Body of pancreas (tissue), 4 donors: ENCODE measurements at regions not wholly inside any gene's neighbourhood (a gene's known extent, or its start where the extent isn't known, plus 50 kb on each side); places are given as distances from the start of the nearest gene placed in this dataset.
"Not testable (repeated sequence)": the region's sequence is repeated elsewhere in the genome, so short reads cannot be mapped to it uniquely, and the experiment has no call there.

Source experiments
- ATAC-seq: fragments of 150-250 bp; one replicate; pipeline ENCODE4 v1.9.1; 2016
- DNase-seq, 4 donors: peaks; one replicate each; pipeline ENCODE4 v3.0.0-alpha.2; 2019
- H3K27ac ChIP-seq, 4 donors: fragments of 200-600 bp; sonication (generic); 1 replicate in 3 of 4; 2 replicates in 1 of 4; pipeline versions ENCODE4 v1.5.1 to v1.6.1; 2016 to 2019; ENCODE audit warnings: mild to moderate bottlenecking in 1 of 4, mixed read lengths in 1 of 4, moderate library complexity in 1 of 4
- H3K27me3 ChIP-seq, 2 donors: fragments of 200-600 bp; sonication (generic); one replicate each; pipeline ENCODE4 v1.6.0; 2016; ENCODE audit warnings: mild to moderate bottlenecking in 1 of 2
- H3K36me3 ChIP-seq, 2 donors: fragments of 200-600 bp; sonication (generic); replicated peaks in 1 of 2; 2 replicates each; pipeline ENCODE4 v1.5.1; 2016; ENCODE audit warnings: low read depth in 2 of 2; ENCODE audit not compliant: insufficient read depth in 1 of 2
- H3K4me1 ChIP-seq: fragments of 200-600 bp; sonication (generic); one replicate; pipeline ENCODE4 v1.6.0; 2016
- H3K4me3 ChIP-seq, 2 donors: fragments of 200-600 bp; sonication (generic); 1 replicate in 1 of 2; 2 replicates in 1 of 2; pipeline ENCODE4 v1.5.1; 2016 to 2019
- H3K9me3 ChIP-seq, 3 donors: fragments of 200-600 bp; sonication (generic); 1 replicate in 2 of 3; 2 replicates in 1 of 3; pipeline ENCODE4 v1.5.1; 2016
- CTCF ChIP-seq, 7 experiments: fragments of 450-650 bp in 4 of 7; fragments of 200-600 bp in 3 of 7; sonication (generic) in 3 of 7; IDR thresholded peaks; one replicate each; pipeline ENCODE4 v1.5.1; 2016 to 2019; ENCODE audit warnings: antibody characterized with exemption in 7 of 7
- POLR2A ChIP-seq, 3 donors: fragments of 450-650 bp; IDR thresholded peaks; one replicate each; pipeline ENCODE4 v1.6.1; 2016; ENCODE audit warnings: antibody characterized with exemption in 3 of 3, mild to moderate bottlenecking in 2 of 3
- WGBS, 2 donors: methylation state at CpG; one replicate each; pipeline ENCODE4 v1.1.5; 2017; 5-methylcytosine and 5-hydroxymethylcytosine counted together
- intact Hi-C: fragments of 100-400 bp; cut with DNase I; formaldehyde crosslinking; loops from one replicate; pipeline ENCODE4 v1.15.1; 2023

- Histone ChIP-seq H3K4me1 (no peaks in the 10 kb centered on the region), H3K27ac (no peak overlapping the region), H3K9me3 (no peaks in the 10 kb centered on the region), H3K4me3 (no peak overlapping the region), H3K36me3 (no peaks in the 10 kb centered on the region), H3K27me3 (no peaks in the 10 kb centered on the region)
- no peak for DNase-seq
- intact Hi-C loops, result no loop called here
- 42 to 43% methylated on average over 10 of the region's 10 CpGs for WGBS, 2 donors
- TF ChIP-seq CTCF (IDR thresholded peaks at IDR 0.05), result no peak
- TF ChIP-seq POLR2A (IDR thresholded peaks at IDR 0.05), result no peak
- no peak for ATAC-seq
Observed at GRCh38 chr13:22793598-22794134, 387.1 kb upstream of the SGCG start.

GRCh38 chr13:22800526-22801401, 380.0 kb upstream of the SGCG start:
- Histone ChIP-seq H3K36me3 (no peaks in the 10 kb centered on the region), H3K4me1 (no peaks in the 10 kb centered on the region), H3K4me3 (no peak overlapping the region), H3K27ac (no peak overlapping the region), H3K9me3 (no peaks in the 10 kb centered on the region), H3K27me3 (no peaks in the 10 kb centered on the region)
- ATAC-seq, result no peak
- intact Hi-C loops, result no loop called here
- WGBS, 2 donors, result 44 to 50% methylated on average over 5 of the region's 5 CpGs
- no peak for TF ChIP-seq CTCF (IDR thresholded peaks at IDR 0.05)
- no peak for TF ChIP-seq POLR2A (IDR thresholded peaks at IDR 0.05)
- DNase-seq, result peak in 2 of 4 donors; percentile 8 to 49

GRCh38 chr13:22801402-22802003, 379.3 kb upstream of the SGCG start:
- DNase-seq (no peak), ATAC-seq (no peak)
- intact Hi-C loops, result no loop called here
- 24 to 25% methylated on average over 3 of the region's 3 CpGs for WGBS, 2 donors
- Histone ChIP-seq H3K4me3 (no peak overlapping the region), H3K4me1 (no peaks in the 10 kb centered on the region), H3K27me3 (no peaks in the 10 kb centered on the region), H3K36me3 (no peaks in the 10 kb centered on the region), H3K9me3 (no peaks in the 10 kb centered on the region), H3K27ac (no peak overlapping the region)
- no peak for TF ChIP-seq CTCF (IDR thresholded peaks at IDR 0.05)
- no peak for TF ChIP-seq POLR2A (IDR thresholded peaks at IDR 0.05)

GRCh38 chr13:22812793-22813192, 368.0 kb upstream of the SGCG start:
- no peak overlapping the region for H3K4me3 ChIP-seq
- H3K27me3 ChIP-seq, result no peaks in the 10 kb centered on the region
- intact Hi-C loops, result no loop called here
- H3K9me3 ChIP-seq, result no peaks in the 10 kb centered on the region
- no peaks in the 10 kb centered on the region for H3K36me3 ChIP-seq
- H3K4me1 ChIP-seq, result peaks cover 5% of the 10 kb centered on the region
- H3K27ac ChIP-seq, result no peak overlapping the region
- no peak for TF ChIP-seq POLR2A (IDR thresholded peaks at IDR 0.05)
- TF ChIP-seq CTCF (IDR thresholded peaks at IDR 0.05), result no peak
- WGBS, 2 donors, result 5 to 19% methylated on average over 3 of the region's 3 CpGs
- DNase-seq, result peak in 1 of 4 donors; percentile 18
- no peak for ATAC-seq

GRCh38 chr13:22813531-22814377, 367.0 kb upstream of the SGCG start:
- H3K9me3 ChIP-seq, H3K4me1 ChIP-seq, intact Hi-C loops, H3K27ac ChIP-seq, H3K4me3 ChIP-seq, ATAC-seq, H3K36me3 ChIP-seq, DNase-seq, H3K27me3 ChIP-seq: not testable (repeated sequence)
- WGBS, 2 donors, result 10 to 24% methylated on average over 19 to 21 of the region's 21 CpGs

- intact Hi-C loops, H3K27me3 ChIP-seq, DNase-seq, H3K36me3 ChIP-seq, H3K27ac ChIP-seq, H3K9me3 ChIP-seq, H3K4me1 ChIP-seq, ATAC-seq, H3K4me3 ChIP-seq: not testable (repeated sequence)
- 53 to 60% methylated on average over 8 of the region's 8 CpGs for WGBS, 2 donors
Observed at GRCh38 chr13:22814433-22814832, 366.3 kb upstream of the SGCG start.
